Mesothelial cell of epicardium (in vitro differentiated cells): ENCODE measurements at regions not wholly inside any gene's neighbourhood (a gene's known extent, or its start where the extent isn't known, plus 50 kb on each side); places are given as distances from the start of the nearest gene placed in this dataset.

ENCODE experiments used
- DNase-seq, 2 experiments: peaks; one replicate each; pipeline ENCODE4 v3.0.0; 2021; ENCODE audit warnings: low spot score in 2 of 2; ENCODE audit not compliant: unreplicated experiment in 2 of 2
- H3K27ac Mint-ChIP-seq: 2 replicates; pipeline ENCODE4 v1.8.0; 2021; ENCODE audit warnings: mixed read lengths
- H3K27me3 Mint-ChIP-seq: 2 replicates; pipeline ENCODE4 v1.8.0; 2021; ENCODE audit warnings: low read depth, mixed read lengths
- H3K36me3 Mint-ChIP-seq: 2 replicates; pipeline ENCODE4 v1.8.0; 2021; ENCODE audit warnings: mixed read lengths
- H3K4me1 Mint-ChIP-seq: 2 replicates; pipeline ENCODE4 v1.8.0; 2021; ENCODE audit warnings: mixed read lengths
- H3K4me3 Mint-ChIP-seq: 2 replicates; pipeline ENCODE4 v1.8.0; 2021; ENCODE audit warnings: mild to moderate bottlenecking, moderate library complexity, mixed read lengths
- H3K9me3 Mint-ChIP-seq: 2 replicates; pipeline ENCODE4 v1.8.0; 2021; ENCODE audit warnings: mixed read lengths
- CTCF ChIP-seq: fragments of 200-600 bp; sonication (generic); IDR thresholded peaks from one replicate; pipeline ENCODE4 v1.5.0; 2021; ENCODE audit warnings: antibody characterized with exemption; ENCODE audit not compliant: unreplicated experiment

DNA sequence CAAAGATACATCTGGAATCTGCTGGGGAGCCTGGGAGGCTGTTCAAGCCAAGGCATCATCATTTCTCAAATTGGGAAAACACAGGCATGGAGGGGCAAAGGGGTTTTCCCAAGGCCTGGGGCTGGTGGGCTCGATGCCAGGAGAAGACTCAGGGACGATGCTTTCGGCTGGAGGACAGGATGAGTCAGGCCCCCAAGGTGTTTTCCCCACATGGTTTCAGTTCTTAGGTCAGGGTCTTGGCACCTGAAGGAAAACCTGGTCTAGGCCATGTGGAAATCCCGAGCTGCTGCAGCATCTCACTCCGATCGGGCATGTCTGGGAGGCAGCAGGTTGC, 348.1 kb downstream of the CDC5L start:
- Mint-ChIP-seq H3K4me3 (no peak overlapping the region), H3K27ac (peak overlapping the region; percentile 11), H3K36me3 (no peaks in the 10 kb centered on the region), H3K27me3 (peaks cover under 1% of the 10 kb centered on the region), H3K4me1 (peaks cover 62% of the 10 kb centered on the region), H3K9me3 (no peaks in the 10 kb centered on the region)
- DNase-seq, result peak in 1 of 2 experiments; percentile 64
- TF ChIP-seq CTCF, result no peak

DNA sequence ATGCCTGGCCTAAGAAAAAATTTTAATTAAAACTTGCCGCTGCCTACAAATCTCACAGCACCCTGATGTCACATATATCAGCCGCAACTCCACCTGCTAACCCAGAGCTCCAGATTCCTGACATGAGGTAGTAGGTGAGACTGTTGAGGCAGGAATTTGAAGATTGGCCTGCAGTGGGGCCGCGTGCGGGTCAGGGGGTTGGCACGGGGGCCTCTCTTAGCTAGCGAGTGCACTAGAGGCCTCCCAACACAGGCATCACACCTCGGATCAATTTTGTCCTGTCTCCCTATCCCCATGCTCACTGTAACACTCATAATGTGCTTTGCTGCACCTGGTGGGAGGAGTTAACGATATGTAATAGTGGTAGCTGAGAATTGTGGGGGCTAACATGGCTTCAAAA, 349.8 kb downstream of the CDC5L start:
- Mint-ChIP-seq H3K36me3 (no peaks in the 10 kb centered on the region), H3K4me1 (peaks cover 50% of the 10 kb centered on the region), H3K27ac (no peak overlapping the region), H3K4me3 (no peak overlapping the region), H3K9me3 (no peaks in the 10 kb centered on the region), H3K27me3 (peaks cover 3% of the 10 kb centered on the region)
- TF ChIP-seq CTCF, result no peak
- DNase-seq, result no peak

- Mint-ChIP-seq H3K36me3 (no peaks in the 10 kb centered on the region), H3K4me3 (no peak overlapping the region), H3K27ac (peak overlapping the region; percentile 1), H3K4me1 (peaks cover 50% of the 10 kb centered on the region), H3K27me3 (peaks cover 3% of the 10 kb centered on the region), H3K9me3 (no peaks in the 10 kb centered on the region)
- no peak for TF ChIP-seq CTCF
- no peak for DNase-seq
Observed at GRCh38 chr6:44737829-44738528, 350.5 kb downstream of the CDC5L start.

DNA sequence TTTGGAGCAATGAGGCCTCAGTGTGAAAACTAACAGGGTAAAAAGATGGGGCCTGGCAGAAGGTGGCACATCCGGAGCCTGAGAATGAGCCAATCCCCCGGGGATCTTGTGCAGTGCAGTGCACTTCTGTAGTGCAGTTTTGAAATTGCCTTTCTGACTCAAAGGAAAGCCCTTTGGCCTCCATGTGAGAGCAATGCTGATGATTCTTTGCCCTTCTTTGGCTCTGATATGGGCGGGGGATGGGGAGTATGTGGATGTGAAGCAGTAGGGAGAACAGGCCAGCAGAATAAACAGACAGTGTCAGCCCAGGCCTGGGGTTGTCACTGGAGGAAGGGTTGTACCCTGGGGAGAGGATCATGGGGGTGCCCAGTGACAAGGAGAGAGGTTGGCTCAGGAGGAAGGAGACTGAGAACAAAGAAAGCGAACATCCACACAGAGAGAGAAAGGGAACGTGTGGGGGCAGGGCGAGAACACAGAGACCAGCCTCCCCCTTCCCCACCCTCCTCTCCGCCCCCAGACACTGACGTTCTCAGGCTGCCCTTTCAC, 351.2 kb downstream of the CDC5L start:
- TF ChIP-seq CTCF, result no peak
- Mint-ChIP-seq H3K27me3 (peaks cover 3% of the 10 kb centered on the region), H3K36me3 (no peaks in the 10 kb centered on the region), H3K4me1 (peaks cover 50% of the 10 kb centered on the region), H3K9me3 (no peaks in the 10 kb centered on the region), H3K4me3 (no peak overlapping the region), H3K27ac (peak overlapping the region; percentile 91)
- DNase-seq, result no peak

DNA sequence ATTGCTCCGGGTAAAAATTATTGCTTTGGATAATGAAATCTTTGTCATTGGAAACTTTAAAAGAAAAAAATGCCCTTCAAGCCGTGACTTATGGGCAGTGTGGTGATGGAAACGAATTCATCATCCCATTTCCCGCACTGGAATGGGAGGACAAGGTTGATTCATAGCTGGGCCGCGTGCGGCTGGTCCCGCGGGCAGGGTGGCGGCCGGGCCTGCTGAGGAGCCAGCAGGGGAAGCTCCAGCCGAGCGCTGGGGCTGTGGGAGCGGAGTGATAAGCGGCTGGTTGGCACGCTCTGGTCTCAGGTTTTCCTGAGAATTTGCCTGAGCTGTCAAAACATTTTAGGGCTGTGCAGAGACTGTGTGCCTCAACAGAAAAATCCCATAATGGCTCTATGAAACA, 351.7 kb downstream of the CDC5L start:
- H3K4me1 Mint-ChIP-seq, result peaks cover 45% of the 10 kb centered on the region
- no peaks in the 10 kb centered on the region for H3K9me3 Mint-ChIP-seq
- H3K4me3 Mint-ChIP-seq, result no peak overlapping the region
- DNase-seq, result peak in 1 of 2 experiments; percentile 58
- peak overlapping the region; percentile 91 for H3K27ac Mint-ChIP-seq
- no peak for TF ChIP-seq CTCF
- H3K27me3 Mint-ChIP-seq, result peaks cover 3% of the 10 kb centered on the region
- H3K36me3 Mint-ChIP-seq, result no peaks in the 10 kb centered on the region
